Right lobe of liver (tissue), 6 donors: ENCODE measurements at regions not wholly inside any gene's neighbourhood (a gene's known extent, or its start where the extent isn't known, plus 50 kb on each side); places are given as distances from the start of the nearest gene placed in this dataset.
"Not testable (repeated sequence)": the region's sequence is repeated elsewhere in the genome, so short reads cannot be mapped to it uniquely, and the experiment has no call there.

Experiments
- ATAC-seq, 4 donors: fragments of 200-7000 bp; cut with Tn5 transposase; one replicate each; pipeline ENCODE4 v1.9.1; 2020; ENCODE audit warnings: mild to moderate bottlenecking in 4 of 4, moderate library complexity in 4 of 4
- DNase-seq, 3 donors: peaks; one replicate each; pipeline ENCODE4 v3.0.0-alpha.2; 2020
- H3K27ac ChIP-seq, 3 donors: fragments of 200-600 bp; one replicate each; pipeline ENCODE4 v1.8.0; 2022
- H3K27me3 ChIP-seq, 2 donors: fragments of 200-600 bp; one replicate each; pipeline ENCODE4 v1.8.0; 2022
- H3K36me3 ChIP-seq, 4 donors: fragments of 200-600 bp; sonication (generic) in 1 of 4; one replicate each; pipeline versions ENCODE4 v1.5.1 to v1.8.0; 2017 to 2022; ENCODE audit warnings: control low read depth in 1 of 4
- H3K4me1 ChIP-seq, 4 donors: fragments of 200-600 bp; sonication (generic) in 1 of 4; one replicate each; pipeline versions ENCODE4 v1.5.1 to v1.8.0; 2017 to 2022; ENCODE audit warnings: control low read depth in 1 of 4
- H3K4me3 ChIP-seq, 3 donors: fragments of 200-600 bp; one replicate each; pipeline ENCODE4 v1.8.0; 2022
- H3K9me3 ChIP-seq, 4 donors: fragments of 200-600 bp; sonication (generic) in 1 of 4; one replicate each; pipeline versions ENCODE4 v1.5.1 to v1.8.0; 2017 to 2022; ENCODE audit warnings: control low read depth in 1 of 4
- POLR2A ChIP-seq: fragments of 450-650 bp; IDR thresholded peaks from one replicate; pipeline ENCODE4 v1.6.1; 2017; ENCODE audit warnings: antibody characterized with exemption, mild to moderate bottlenecking
- WGBS: methylation state at CpG from one replicate; pipeline ENCODE4 v1.1.6; 2018; ENCODE audit warnings: low coverage, low lambda C conversion rate; ENCODE audit not compliant: insufficient coverage; ENCODE audit errors: missing lambda C conversion rate; 5-methylcytosine and 5-hydroxymethylcytosine counted together
- intact Hi-C, 2 donors: fragments of 100-400 bp; cut with DNase I; formaldehyde crosslinking; loops; one replicate each; pipeline versions ENCODE4 v1.11.2 to v1.14.1; 2022
- TF ChIP-seq, protein P1 (sequence below), 4 donors: fragments of 200-600 bp in 3 of 4; fragments of 450-650 bp in 1 of 4; IDR thresholded peaks; one replicate each; pipeline versions ENCODE4 v1.5.1 to v1.8.0; 2016 to 2022; ENCODE audit warnings: antibody characterized with exemption in 4 of 4, mild to moderate bottlenecking in 2 of 4
- donor health status: DM: no; HTN: yes; CAD: no.
- donor health status: DM: no; HTN: no; CAD: no.
- donor health status: DM: no; HTN: no; CAD: no.
- donor health status: DM: no; HTN: yes; CAD: no.
- donor health status: DM: no; HTN: yes; CAD: no.

DNA sequence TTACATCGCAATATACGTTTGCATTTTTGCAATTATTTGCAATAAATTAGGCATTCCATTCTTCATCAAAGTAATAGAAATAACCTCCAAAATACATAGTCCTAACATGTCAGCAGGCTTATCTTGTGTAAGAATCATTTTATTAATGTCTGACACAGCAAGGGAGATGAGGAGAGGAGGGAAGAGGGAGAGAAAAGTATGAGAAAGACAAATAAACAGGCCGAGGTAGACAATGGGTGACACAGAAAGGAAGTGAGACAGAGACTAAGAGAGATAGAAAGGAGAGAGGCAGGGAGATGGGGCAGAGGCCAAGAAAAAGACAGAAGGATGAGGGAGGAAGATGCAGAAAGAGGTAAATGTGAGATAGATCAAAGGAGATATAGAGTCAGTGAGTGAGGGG, 50.3 kb upstream of the CYP2B6 start:
- H3K4me1 ChIP-seq, H3K4me3 ChIP-seq, DNase-seq, H3K27me3 ChIP-seq, intact Hi-C loops, ATAC-seq, H3K27ac ChIP-seq, H3K9me3 ChIP-seq: not testable (repeated sequence)
- H3K36me3 ChIP-seq, result peaks cover 0 to 42% (median 0%) of the 10 kb centered on the region in 4 donors
- 46% methylated on average over 3 of the region's 3 CpGs for WGBS

DNA sequence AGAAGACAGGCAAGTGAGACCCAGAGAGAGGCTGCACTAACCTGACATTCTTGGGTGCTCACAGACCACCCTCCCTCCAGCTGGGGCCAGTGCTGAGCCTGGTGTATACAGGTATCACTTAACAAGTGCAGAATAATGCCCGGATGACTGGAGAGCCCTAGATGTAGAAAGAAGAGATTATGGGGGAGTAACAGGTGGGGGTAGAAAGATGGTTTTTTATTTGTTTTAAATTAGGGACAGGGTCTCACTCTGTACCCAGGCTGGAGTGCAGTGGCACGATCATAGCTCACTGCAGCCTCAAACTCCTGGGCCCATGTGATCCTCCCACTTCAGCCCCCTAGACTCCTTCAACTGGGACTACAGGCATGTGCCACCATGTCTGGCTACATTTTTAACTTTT, 53.1 kb upstream of the CYP2B6 start:
- H3K4me1 ChIP-seq, H3K4me3 ChIP-seq, H3K27ac ChIP-seq, H3K9me3 ChIP-seq, DNase-seq, ATAC-seq, intact Hi-C loops, H3K27me3 ChIP-seq: not testable (repeated sequence)
- 75% methylated on average over 2 of the region's 2 CpGs for WGBS
- peaks cover 0 to 31% (median 0%) of the 10 kb centered on the region in 4 donors for H3K36me3 ChIP-seq

DNA sequence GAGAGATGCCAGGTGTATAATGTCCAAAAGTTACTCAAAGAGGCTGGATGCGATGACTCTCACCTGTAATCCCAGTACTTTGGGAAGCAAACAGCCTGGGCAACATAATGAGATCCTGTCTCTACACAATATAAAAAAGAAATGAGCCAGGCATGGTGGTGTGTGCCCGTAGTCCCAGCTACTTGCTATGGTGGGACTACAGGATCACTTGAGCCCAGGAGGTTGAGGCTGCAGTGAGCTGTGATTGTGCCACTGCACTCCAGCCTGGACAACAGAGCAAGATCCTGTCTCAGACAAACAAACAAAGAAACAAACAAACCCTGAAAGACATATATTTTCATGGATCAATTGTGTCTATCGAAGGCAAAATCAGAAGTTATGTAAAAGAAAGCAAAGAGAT, 54.3 kb upstream of the CYP2B6 start:
- TF ChIP-seq, protein P1, sequence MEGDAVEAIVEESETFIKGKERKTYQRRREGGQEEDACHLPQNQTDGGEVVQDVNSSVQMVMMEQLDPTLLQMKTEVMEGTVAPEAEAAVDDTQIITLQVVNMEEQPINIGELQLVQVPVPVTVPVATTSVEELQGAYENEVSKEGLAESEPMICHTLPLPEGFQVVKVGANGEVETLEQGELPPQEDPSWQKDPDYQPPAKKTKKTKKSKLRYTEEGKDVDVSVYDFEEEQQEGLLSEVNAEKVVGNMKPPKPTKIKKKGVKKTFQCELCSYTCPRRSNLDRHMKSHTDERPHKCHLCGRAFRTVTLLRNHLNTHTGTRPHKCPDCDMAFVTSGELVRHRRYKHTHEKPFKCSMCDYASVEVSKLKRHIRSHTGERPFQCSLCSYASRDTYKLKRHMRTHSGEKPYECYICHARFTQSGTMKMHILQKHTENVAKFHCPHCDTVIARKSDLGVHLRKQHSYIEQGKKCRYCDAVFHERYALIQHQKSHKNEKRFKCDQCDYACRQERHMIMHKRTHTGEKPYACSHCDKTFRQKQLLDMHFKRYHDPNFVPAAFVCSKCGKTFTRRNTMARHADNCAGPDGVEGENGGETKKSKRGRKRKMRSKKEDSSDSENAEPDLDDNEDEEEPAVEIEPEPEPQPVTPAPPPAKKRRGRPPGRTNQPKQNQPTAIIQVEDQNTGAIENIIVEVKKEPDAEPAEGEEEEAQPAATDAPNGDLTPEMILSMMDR (IDR thresholded peaks at IDR 0.05), result no peak
- intact Hi-C loops, result no loop called here
- 75% methylated on average over 1 of the region's 3 CpGs for WGBS
- ATAC-seq (no peak), DNase-seq (no peak)
- Histone ChIP-seq H3K27ac (no peak overlapping the region), H3K36me3 (peaks cover 0 to 31% (median 0%) of the 10 kb centered on the region in 4 donors), H3K4me3 (no peak overlapping the region), H3K9me3 (no peaks in the 10 kb centered on the region), H3K4me1 (no peaks in the 10 kb centered on the region), H3K27me3 (no peaks in the 10 kb centered on the region)

DNA sequence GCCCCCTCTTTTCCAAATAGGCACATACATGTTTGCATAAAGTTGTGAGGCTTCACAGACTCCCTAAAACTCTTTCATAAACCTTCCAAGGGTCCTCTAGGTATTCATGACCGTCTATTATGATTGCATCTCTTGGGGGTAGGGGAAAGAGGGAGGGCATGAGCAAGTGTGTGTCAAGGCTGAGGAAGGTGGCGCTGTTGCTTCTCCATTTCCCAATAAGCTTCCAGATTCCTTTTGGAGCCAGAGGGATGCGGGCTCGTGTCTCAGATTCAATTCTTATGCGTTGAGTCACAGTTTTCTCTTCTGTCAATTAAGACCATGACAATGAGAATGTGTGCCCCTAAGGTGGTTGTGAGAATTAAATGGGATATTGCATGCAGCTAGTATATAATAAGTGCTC, 51.0 kb upstream of the CYP2A7 start:
- intact Hi-C loops, result no loop called here
- WGBS, result 69% methylated on average over 5 of the region's 5 CpGs
- Histone ChIP-seq H3K36me3 (peaks cover 0 to 20% (median 0%) of the 10 kb centered on the region in 4 donors), H3K27me3 (no peaks in the 10 kb centered on the region), H3K27ac (no peak overlapping the region), H3K9me3 (no peaks in the 10 kb centered on the region), H3K4me3 (no peak overlapping the region), H3K4me1 (peaks cover 0 to 5% (median 0%) of the 10 kb centered on the region in 4 donors)
- no peak for DNase-seq
- TF ChIP-seq, protein P1 (IDR thresholded peaks at IDR 0.05), result no peak
- no peak for TF ChIP-seq POLR2A
- peak in 1 of 4 donors; percentile 4 for ATAC-seq

DNA sequence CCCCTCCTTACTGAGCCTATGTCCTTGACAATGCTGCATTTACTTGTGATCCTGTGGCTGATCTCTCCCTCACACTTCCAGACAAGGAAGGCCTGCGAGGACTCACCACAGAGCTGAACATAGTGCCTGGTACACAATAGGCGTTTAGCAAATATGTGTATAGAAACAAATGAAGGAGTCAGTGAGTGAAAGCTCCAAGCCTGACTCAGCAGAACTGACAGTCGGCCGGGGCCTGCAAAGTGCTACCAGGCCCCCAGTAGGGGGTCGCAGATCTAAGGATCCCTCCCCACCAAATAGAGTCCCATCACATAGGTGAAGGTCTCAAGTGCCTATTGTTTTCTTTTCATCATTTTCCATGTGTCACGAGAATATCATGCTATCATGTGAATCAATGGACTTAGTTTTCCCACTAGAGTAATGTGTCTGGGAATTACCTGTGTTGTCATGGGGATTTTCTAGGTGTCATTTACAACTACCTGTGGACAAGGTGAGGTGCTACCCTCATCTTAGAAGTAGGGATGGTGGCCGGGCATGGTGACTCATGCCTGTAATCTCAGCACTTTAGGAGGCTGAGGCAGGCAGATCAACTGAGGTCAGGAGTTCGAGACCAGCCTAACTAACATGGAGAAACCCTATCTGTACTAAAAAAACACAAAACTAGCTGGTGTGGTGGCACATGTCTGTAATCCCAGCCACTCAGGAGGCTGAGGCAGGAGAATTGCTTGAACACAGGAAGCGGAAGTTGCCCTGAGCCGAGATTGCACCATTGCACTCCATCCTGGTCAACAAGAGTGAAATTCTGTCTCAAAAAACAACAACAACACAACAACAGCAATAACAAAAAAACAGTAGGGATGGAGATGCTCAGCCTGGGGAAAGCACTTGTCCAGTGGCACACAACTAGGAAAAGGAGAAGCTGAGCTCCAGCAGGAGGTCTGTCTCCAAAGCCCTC, 50.3 kb upstream of the CYP2A7 start:
- Histone ChIP-seq H3K4me3 (no peak overlapping the region), H3K27ac (no peak overlapping the region), H3K36me3 (peaks cover 0 to 15% (median 0%) of the 10 kb centered on the region in 4 donors), H3K4me1 (peaks cover 0 to 6% (median 0%) of the 10 kb centered on the region in 4 donors), H3K9me3 (no peaks in the 10 kb centered on the region), H3K27me3 (no peaks in the 10 kb centered on the region)
- DNase-seq, result no peak
- ATAC-seq, result peak in 1 of 4 donors; percentile 2
- 61% methylated on average over 9 of the region's 10 CpGs for WGBS
- intact Hi-C loops, result no loop called here
- no peak for TF ChIP-seq POLR2A
- TF ChIP-seq, protein P1 (IDR thresholded peaks at IDR 0.05), result no peak
